GM12891 (cell line): ENCODE measurements at regions not wholly inside any gene's neighbourhood (a gene's known extent, or its start where the extent isn't known, plus 50 kb on each side); places are given as distances from the start of the nearest gene placed in this dataset.
"Not testable (repeated sequence)": the region's sequence is repeated elsewhere in the genome, so short reads cannot be mapped to it uniquely, and the experiment has no call there.

Experiments used
- DNase-seq: peaks from one replicate; pipeline ENCODE4 v3.0.0; 2011; ENCODE audit warnings: low spot score; ENCODE audit not compliant: insufficient read length
- FAIRE-seq: peaks from 2 replicates; lab custom pipeline; 2011; peaks lifted over from hg19 to GRCh38; lab: Jason Lieb, UNC
- PAX5 ChIP-seq: IDR thresholded peaks from 2 replicates; pipeline ENCODE4 v1.6.1; 2011; ENCODE audit warnings: low read length, moderate library complexity, mild to moderate bottlenecking; ENCODE audit not compliant: insufficient read depth, severe bottlenecking
- POLR2A ChIP-seq: IDR thresholded peaks from 2 replicates; pipeline ENCODE4 v1.6.1; 2011; ENCODE audit warnings: low read depth, low read length, control low read depth
- POLR2AphosphoS5 ChIP-seq: IDR thresholded peaks from 2 replicates; pipeline ENCODE4 v1.6.1; 2011; ENCODE audit warnings: low read depth, low read length, control low read depth
- POU2F2 ChIP-seq: IDR thresholded peaks from 2 replicates; pipeline ENCODE4 v1.6.1; 2011; ENCODE audit warnings: low read depth, mild to moderate bottlenecking, control low read depth, low read length, moderate library complexity
- SPI1 ChIP-seq: IDR thresholded peaks from 2 replicates; pipeline ENCODE4 v1.6.1; 2011; ENCODE audit warnings: low read depth, low read length, control low read depth
- TAF1 ChIP-seq: IDR thresholded peaks from 2 replicates; pipeline ENCODE4 v1.6.1; 2011; ENCODE audit warnings: low read depth, low read length, control low read depth

DNA sequence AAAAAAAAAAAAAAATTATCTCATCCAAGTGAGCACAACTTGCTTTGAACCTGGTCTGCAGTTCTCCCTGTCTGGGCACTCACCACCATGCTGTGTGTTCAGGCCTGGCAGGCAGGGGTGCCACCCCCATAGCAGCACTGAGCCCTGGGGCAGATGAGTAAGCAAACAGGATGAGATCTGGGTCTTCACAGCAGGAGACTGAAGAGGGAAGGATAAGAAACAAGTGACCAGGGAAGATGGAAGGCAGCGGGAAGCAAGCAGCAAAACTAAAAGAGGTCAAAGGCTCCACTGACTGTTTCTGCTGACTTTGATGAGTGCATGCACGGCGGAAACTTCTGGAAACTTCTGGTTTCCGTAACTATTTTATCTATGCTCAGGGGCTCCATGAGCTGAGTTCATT lies 133.5 kb upstream of the SOD1 start:
- TF ChIP-seq POU2F2 = no peak
- TF ChIP-seq TAF1 = no peak
- TF ChIP-seq PAX5 = no peak
- TF ChIP-seq POLR2AphosphoS5 = no peak
- no peak for TF ChIP-seq POLR2A
- no peak for TF ChIP-seq SPI1
- FAIRE-seq (no peak), DNase-seq (no peak)

GRCh38 chr21:31524140-31524539 lies 135.4 kb upstream of the SOD1 start:
- TF ChIP-seq PAX5 (no peak), POLR2A (no peak), POLR2AphosphoS5 (no peak), POU2F2 (no peak), TAF1 (no peak), SPI1 (no peak)
- FAIRE-seq (no peak), DNase-seq (no peak)

DNA sequence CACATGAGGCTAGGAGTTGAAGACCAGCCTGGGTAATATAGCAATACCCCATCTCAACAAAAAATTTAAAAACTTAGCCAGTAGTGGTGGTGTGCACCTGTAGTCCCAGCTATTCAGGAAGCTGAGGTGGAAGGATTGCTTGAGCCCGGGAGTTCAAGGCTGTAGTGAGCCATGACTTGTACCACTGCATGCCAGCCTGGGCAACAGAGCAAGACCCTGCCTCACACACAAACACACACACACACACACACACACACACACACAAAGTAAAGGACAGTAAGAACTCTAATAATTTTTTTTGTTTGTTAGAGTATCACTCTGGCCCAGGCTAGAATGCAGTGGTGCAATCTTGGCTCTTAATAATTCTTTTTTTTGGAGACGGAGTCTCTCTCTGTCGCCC lies 138.0 kb upstream of the SOD1 start:
- no peak for FAIRE-seq
- no peak for DNase-seq
- TF ChIP-seq SPI1 (no peak), POU2F2 (no peak), POLR2A (no peak), TAF1 (no peak), POLR2AphosphoS5 (no peak), PAX5 (no peak)

DNA sequence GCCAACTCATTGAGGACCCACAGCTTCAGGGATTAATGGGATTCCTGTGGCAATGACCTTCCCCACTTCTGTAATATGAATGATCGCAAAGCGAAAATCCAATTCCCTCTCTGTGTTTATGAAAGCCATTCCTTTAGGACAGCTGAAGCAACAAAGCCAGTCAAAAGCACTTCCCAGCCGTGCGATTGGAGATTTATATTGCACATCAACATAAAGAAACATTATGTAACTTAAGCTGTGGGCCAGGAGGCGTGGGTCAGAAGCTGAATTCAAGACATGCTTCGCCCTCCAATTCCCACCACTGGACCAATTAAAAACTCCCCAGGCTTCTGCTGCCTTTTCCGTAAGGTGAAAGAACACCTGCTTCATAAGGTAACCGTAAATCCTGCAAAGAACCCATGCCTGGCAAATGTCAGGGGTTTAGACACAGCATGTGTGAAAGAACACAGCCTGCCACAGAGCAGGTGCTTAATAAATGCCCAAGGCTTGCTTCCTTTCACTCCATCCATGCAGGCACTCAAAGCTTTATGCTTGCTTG lies 138.9 kb upstream of the SOD1 start:
- TF ChIP-seq PAX5 = no peak
- TF ChIP-seq POU2F2 = no peak
- no peak for TF ChIP-seq SPI1
- TF ChIP-seq POLR2A = no peak
- no peak for TF ChIP-seq POLR2AphosphoS5
- TF ChIP-seq TAF1 = no peak
- FAIRE-seq (no peak), DNase-seq (no peak)

DNA sequence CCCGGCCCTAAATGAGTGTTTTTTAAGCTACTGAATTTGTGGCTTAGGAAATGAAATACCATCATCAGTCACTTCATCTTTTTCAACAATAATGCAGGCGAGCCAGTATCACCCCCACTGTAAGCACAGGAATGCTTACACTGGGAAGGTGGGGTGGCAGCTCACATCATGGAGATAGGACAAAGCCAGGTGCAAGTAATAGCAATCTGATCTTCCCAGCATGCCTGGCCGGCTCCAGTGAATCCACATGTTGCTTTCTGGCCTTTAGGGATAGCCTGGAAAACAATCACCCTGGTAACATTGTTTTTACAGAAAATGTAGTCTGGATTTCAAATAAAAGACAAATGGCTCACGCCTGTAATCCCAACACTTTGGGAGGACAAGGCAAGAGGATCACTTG lies 140.9 kb upstream of the SOD1 start:
- TF ChIP-seq PAX5 = no peak
- TF ChIP-seq POLR2A = no peak
- TF ChIP-seq POU2F2 = no peak
- no peak for TF ChIP-seq TAF1
- no peak for TF ChIP-seq POLR2AphosphoS5
- no peak for FAIRE-seq
- DNase-seq = no peak

DNA sequence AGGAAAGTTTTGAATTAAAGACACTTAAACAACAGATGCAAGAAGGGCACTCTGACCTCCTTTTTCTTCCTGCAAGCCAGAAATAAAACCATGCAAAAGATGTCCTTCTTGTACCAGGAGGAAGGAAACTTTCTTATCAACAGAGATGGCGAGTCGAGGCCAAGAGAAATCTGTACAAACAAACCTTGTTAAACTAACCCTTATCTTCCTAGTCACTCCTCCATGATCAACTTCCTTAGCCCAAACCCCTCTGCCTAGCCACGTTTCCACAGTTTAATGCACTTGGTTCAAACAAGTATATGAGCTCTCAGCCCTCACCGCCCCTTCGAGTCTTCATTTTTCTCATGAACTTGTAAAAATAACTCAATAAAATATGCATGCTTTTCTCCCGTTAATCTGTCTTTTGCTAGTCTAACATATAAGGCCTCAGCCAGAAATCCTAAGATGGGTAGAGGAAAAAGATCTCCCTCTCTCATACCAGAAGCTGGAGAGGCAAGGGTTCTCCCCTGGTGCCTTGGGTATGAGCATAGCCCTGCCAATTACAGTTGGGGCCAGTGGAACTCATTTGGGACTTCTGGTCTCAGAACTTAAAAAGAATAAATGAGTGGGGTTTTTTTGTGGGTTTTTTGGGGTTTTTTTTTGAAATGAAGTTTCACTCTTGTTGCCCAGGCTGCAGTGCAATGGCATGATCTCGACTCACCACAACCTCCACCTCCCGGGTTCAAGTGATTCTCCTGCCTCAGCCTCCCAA lies 141.7 kb upstream of the SOD1 start:
- FAIRE-seq (no peak), DNase-seq (no peak)
- TF ChIP-seq POLR2AphosphoS5 (no peak), TAF1 (no peak), PAX5 (no peak), SPI1 (no peak), POLR2A (no peak), POU2F2 (no peak)

DNA sequence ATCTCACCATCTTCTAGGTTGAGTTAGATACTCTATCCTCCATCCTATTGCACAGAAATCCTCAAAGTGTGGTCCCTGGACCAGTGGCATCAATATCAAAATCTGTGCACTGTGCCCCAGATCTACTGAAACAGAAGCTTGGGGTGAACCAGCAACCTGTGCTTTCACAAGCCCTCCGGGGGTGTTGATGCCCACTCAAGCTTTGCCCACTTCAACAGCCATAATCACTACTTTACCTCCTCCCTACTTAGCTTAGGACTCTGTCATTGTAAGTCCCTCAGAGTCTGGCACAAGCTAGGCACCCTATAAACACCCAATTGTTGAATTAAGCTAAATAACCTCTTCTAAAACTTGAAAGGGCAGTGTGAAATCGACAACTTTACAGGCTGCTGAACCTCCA lies 144.2 kb upstream of the SOD1 start:
- FAIRE-seq = no peak

GRCh38 chr21:31514598-31514997 lies 144.9 kb upstream of the SOD1 start:
- no peak for DNase-seq
- no peak for FAIRE-seq

More for the DNA sequence above, 144.2 kb upstream of the SOD1 start:
- DNase-seq = no peak
- no peak for TF ChIP-seq POLR2A
- no peak for TF ChIP-seq POLR2AphosphoS5
- no peak for TF ChIP-seq PAX5
- TF ChIP-seq TAF1 = no peak

DNA sequence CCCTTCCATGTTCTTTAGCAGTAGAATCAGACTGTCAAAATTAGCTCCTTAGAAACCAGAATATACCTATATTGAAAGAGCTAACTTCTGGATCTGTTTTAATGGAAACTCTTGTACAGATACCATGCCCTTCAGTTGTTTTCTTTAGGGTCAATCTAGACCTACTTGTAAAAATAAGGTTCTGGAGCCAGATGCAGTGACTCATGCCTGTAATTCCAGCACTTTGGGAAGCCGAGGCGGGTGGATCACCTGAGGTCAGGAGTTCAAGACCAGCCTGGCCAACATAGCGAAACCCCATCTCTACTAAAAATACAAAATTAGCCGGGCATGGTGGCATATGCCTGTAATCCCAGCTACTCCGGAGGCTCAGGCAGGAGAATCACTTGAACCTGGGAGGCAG lies 146.0 kb upstream of the SOD1 start:
- not testable (repeated sequence) for FAIRE-seq

More at GRCh38 chr21:31514598-31514997, 144.9 kb upstream of the SOD1 start:
- TF ChIP-seq POLR2A (no peak), TAF1 (no peak), SPI1 (no peak), POU2F2 (no peak), POLR2AphosphoS5 (no peak), PAX5 (no peak)

DNA sequence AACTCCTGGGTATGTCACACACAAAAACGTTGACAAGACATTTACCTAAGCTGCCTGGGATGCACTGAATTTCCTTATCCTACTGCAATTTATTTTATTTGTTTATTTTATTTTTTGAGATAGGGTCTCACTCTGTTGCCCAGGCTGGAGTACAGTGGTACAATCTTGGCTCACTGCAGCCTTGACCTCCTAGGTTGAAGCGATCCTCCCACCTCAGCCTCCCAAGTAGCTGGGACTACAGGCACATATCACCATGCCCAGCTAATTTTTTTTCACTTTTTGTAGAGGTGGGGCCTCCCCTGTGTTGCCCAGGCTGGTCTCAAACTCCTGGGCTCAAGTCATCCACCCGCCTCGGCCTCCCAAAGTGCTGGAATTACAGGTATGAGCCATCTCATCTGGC lies 147.5 kb upstream of the SOD1 start:
- not testable (repeated sequence) for FAIRE-seq, DNase-seq

More for the DNA sequence above, 146.0 kb upstream of the SOD1 start:
- not testable (repeated sequence) for DNase-seq
